HG03108 (cell line): ENCODE measurements at regions not wholly inside any gene's neighbourhood (a gene's known extent, or its start where the extent isn't known, plus 50 kb on each side); places are given as distances from the start of the nearest gene placed in this dataset.
"Not testable (repeated sequence)": the region's sequence is repeated elsewhere in the genome, so short reads cannot be mapped to it uniquely, and the experiment has no call there.

ENCODE experiments used
- ATAC-seq: cut with Tn5 transposase; IDR thresholded peaks from one replicate; pipeline ENCODE4 v1.9.1; 2021; ENCODE audit warnings: moderate library complexity; ENCODE audit not compliant: unreplicated experiment

- no peak for ATAC-seq
Observed at GRCh38 chr1:208977638-208978256, 605.8 kb upstream of the CAMK1G start.

GRCh38 chr1:208979776-208980175, 603.7 kb upstream of the CAMK1G start:
- no peak for ATAC-seq

GRCh38 chr1:208980605-208981004, 602.9 kb upstream of the CAMK1G start:
- ATAC-seq, result no peak

GRCh38 chr1:208985231-208985630, 598.3 kb upstream of the CAMK1G start:
- ATAC-seq, result no peak

GRCh38 chr1:208988811-208989222, 594.7 kb upstream of the CAMK1G start:
- ATAC-seq, result peak; percentile 99

- ATAC-seq, result no peak
Observed at GRCh38 chr1:208990456-208990855, 593.1 kb upstream of the CAMK1G start.

GRCh38 chr1:208997053-208997452, 586.5 kb upstream of the CAMK1G start:
- ATAC-seq, result not testable (repeated sequence)

- no peak for ATAC-seq
Observed at GRCh38 chr1:208997726-208998312, 585.7 kb upstream of the CAMK1G start.

GRCh38 chr1:209008586-209008985, 574.9 kb upstream of the CAMK1G start:
- no peak for ATAC-seq

GRCh38 chr1:209010475-209011230, 572.9 kb upstream of the CAMK1G start:
- ATAC-seq, result no peak

- ATAC-seq, result no peak
Observed at GRCh38 chr1:209012443-209013196, 570.9 kb upstream of the CAMK1G start.

- ATAC-seq, result no peak
Observed at GRCh38 chr1:209015092-209015491, 568.4 kb upstream of the CAMK1G start.

GRCh38 chr1:209021622-209022021, 561.9 kb upstream of the CAMK1G start:
- no peak for ATAC-seq

- no peak for ATAC-seq
Observed at GRCh38 chr1:209023790-209024189, 559.7 kb upstream of the CAMK1G start.

- no peak for ATAC-seq
Observed at GRCh38 chr1:209029737-209030136, 553.8 kb upstream of the CAMK1G start.

- ATAC-seq, result no peak
Observed at GRCh38 chr1:209030454-209031167, 552.9 kb upstream of the CAMK1G start.

GRCh38 chr1:209037064-209037463, 546.5 kb upstream of the CAMK1G start:
- ATAC-seq, result no peak

GRCh38 chr1:209038316-209038715, 545.2 kb upstream of the CAMK1G start:
- no peak for ATAC-seq

GRCh38 chr1:209038735-209039134, 544.8 kb upstream of the CAMK1G start:
- ATAC-seq, result no peak

- ATAC-seq, result no peak
Observed at GRCh38 chr1:209040351-209040750, 543.2 kb upstream of the CAMK1G start.

- no peak for ATAC-seq
Observed at GRCh38 chr1:209041927-209042326, 541.6 kb upstream of the CAMK1G start.
